ENCODE measurements at regions not wholly inside any gene's neighbourhood (a gene's known extent, or its start where the extent isn't known, plus 50 kb on each side); places are given as distances from the start of the nearest gene placed in this dataset.
A peak's percentile ranks its signal among the peaks of the same experiment; 100 is the strongest.
"Not testable (repeated sequence)": the region's sequence is repeated elsewhere in the genome, so short reads cannot be mapped to it uniquely, and the experiment has no call there.

DNA sequence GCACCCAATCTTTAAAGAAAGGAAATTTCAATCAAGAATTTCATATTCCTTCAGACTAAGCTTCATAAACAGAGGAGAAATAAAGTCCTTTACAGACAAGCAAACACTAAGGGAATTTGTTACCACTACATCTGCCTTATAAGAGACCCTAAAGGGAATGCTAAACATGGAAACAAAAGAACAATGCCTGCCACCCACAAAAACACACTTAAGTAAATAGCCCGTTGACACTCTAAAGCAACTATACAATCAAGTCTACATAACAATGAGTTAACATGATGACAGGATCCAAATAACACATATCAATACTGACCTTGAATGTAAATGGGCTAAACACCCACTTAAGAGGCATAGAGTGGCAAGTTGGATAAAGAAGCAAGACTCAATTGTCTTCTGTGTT, 1056.9 kb upstream of the ATXN8OS start:
- DNase-seq, result peak; percentile 2

DNA sequence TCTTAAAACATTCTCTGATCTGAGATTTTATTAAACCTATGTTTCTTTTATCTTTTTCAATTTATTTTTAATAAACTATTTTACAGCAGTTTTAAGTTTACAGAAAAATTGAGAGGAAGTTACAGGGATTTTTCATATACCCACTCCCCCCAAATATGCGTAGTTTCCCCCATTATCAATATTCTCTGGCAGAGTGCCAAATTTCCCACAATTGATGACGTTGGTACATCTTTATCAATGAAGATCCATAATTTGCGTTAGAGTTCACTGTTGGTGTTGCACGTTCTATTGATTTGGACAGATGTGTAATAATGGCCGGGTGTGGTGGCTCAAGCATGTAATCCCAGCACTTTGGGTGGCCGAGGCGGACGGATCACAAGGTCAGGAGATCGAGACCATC, 1063.0 kb upstream of the ATXN8OS start:
- DNase-seq, result no peak

DNA sequence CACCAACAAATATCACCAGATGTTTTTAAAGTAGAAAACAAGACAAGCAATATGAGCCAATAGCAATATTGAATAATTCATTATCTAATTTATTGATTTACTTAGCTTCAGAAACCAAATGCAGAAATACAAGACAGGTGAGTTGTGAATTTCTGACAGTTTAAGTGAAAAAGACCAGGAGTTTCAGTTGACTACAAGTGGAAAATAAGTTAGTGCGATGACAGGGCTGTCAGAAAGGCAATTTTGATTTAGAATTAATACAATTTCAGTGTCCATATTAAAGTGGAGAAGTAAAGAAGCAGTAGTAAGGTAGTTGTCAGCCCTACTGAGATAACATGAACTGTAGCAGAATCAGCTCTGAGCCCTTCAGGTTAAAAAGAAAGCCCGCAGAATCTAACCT, 1066.7 kb upstream of the ATXN8OS start:
- no peak for DNase-seq

DNA sequence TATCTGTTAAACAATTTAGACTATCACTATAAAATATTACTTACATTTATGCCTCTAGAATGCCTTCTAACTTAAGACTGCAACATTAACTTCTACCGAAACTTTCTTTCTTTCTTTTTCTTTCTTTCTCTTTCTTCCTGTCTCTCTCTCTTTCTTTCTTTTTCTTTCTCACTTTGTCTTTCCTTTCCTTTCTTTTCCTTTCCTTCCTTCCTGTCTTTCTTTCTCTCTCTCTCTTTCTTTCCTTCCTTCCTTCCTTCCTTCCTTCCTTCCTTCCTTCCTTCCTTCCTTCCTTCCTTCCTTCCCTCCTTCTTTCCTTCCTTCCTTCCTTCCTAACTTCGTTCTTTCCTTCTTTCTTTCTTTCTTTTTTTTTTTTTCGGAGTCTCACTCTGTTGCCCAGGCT, 1071.9 kb upstream of the ATXN8OS start:
- no peak for DNase-seq

DNA sequence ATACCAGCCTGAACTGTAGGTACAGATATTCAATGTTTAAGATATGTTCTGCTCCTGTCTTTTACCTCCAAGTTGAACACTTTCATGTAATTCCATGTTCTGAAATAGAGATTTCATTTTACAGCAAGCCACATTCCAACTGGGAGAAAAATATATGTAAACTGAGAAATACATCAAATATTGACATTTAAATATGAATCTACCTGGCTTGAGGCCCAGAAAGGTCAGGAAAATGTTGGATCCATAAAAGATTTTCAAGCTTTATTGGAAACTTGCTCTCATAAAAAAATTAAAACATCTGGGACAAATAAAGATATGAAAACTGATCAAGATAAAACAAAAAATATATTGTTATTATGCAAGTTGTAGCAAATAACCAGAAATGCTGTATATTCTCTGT, 1078.7 kb upstream of the ATXN8OS start:
- no peak for DNase-seq

DNA sequence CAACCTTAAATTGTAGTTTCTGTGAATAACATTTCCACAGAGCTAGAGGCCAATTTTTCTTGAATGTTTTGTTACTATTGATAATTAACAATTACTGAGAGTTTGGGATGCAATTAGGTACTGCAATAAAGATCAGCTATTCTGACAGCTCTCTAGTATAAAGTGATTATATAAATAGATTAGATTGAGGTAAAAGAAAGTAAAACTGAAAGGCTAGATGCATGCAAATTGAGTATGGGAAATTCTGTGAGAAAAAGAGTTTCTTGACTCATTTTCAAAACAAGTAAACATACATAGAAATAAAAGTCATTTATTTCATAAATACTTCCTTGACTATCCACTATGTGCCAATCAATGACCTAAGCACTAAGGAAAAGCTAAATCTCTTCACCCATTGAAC, 1087.5 kb upstream of the ATXN8OS start:
- no peak for DNase-seq

DNA sequence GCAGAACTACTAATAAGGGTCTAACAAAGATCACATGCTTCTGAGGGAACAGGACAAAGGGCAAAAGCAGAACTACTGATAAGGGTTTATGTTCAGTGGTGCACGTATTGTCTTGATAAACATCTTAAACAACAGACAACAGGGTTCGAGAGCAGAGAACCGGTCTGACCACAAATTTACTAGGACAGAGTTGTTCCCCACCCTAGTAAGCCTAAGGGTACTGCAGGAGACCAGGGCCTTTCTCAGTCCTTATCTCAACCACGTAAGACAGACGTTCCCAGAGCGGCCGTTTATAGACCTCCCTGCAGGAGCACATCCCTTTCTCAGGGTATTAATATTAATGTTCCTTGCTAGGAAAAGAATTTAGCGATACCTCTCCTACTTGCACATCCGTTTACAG, 1089.5 kb upstream of the ATXN8OS start:
- DNase-seq, result not testable (repeated sequence)

DNA sequence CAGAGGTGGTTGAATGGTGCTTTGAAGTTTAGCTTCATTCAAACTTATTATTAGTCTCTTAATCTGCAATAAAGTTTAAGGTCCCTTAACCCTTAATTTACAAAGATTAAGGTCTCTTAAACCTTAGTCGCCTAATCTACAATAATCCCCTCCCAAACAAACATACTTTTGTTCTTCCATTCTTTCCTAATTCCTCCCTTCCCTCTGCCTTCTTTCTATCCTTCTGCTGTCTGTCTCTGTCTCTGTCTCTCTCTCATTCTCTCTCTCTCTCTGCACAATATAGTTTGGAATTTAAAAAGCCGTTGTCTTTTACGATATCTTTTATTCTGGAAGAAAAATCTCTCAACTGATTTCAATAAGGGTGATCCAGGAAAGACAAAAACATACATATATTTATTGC, 1096.8 kb upstream of the ATXN8OS start:
- DNase-seq, result no peak

DNA sequence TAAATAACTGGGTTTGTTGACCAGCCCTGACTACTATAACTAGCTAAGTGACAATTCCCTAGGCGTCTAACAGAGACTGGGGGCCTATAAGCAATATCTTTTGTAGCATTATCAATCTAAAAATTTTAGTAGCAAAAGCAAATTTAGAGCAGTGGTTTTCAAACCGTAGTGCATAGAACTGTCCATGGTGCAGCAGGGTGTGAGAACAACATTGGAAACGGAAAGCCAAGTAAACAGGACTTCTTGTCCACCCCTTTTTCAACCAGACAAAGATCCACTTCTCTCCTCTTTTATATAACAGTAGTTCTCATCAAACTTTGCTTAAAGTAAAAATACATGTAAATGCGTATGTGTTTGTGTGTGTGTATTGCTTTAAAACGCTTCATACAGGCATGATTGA, 1099.1 kb upstream of the ATXN8OS start:
- DNase-seq, result no peak

DNA sequence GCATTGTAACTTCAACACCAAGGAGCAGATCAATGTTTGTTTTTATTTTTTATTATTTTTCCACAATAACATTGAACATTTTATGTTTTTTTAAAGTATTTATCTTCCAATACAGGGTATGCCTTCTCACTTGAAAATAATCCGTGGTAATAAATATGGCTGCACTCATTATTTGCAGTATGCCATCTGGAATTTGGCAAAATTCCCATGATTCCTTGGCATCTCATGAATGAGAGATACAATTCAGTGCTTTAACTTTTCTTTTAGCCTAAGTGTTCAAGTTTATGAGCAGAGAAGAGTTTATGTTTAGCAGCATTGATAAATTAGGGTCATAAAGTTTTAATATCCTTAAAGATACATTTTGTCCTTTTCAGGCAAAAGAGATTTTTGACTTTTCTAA, 1109.6 kb upstream of the ATXN8OS start:
- DNase-seq, result no peak

DNA sequence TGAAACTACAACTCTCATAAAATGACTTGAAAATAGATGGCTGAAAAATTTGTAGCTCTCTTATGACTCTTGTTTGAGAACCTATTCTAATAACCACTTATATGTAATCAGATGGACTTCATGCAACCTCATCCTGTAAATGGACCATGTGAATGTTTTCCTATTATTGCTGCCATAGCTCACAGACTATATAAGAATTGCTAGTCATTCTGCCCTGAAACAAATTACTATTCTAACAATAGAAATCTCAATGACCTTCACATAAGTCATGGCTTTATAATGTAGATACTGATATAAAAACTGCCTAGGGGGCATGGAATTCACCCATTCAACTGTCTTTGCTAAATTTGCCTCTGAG, 1111.0 kb upstream of the ATXN8OS start:
- no peak for DNase-seq

DNA sequence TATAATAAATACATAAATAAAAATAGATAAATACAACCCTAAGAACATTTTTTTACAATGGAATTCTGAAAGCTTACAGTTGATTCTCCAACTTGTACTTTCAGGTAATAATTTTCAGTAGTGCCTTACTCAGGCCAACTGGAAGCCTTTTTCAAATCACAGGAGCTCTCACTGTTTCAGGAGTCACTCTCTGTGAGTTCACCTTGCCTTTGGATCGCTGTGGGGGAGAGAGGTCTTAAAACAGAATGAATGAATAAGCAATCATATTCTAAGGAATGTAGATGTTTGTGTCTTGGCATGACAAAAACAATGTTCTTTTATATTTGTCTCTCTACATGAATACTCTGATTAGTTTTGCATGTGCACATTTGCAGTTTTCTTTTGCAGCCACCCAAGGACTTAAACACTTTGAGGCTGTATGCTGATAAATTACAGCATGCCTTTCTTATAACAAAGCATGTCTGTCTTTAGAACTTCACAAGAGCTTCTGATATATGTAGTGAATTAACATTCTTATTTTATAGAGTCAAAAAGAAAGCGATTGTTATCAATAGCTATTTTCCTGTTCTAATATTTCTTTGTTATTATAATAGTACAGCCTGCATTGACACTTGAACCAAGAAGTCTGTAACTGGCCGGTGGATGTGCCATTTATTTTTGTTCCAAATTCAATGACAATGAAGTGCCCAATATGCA, 1111.5 kb upstream of the ATXN8OS start:
- DNase-seq, result no peak

DNA sequence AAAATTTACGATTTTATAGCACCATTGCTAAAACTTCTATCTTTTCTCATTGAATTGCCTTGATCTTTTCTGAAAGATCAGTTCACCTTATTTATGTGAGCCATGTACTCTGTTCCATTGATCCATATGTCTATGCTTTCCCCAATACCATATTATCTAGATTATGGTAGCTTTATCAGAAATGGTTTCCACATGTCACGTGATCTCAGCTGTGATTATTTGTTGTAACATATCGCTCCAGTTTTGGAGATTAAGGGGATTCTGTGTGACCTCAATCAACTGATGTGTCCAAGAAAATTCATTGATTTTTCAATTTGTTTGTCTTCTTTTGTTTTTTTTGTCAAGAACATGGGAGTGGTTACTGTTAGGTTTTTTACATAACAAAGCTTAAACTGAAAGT, 1114.5 kb upstream of the ATXN8OS start:
- no peak for DNase-seq

DNA sequence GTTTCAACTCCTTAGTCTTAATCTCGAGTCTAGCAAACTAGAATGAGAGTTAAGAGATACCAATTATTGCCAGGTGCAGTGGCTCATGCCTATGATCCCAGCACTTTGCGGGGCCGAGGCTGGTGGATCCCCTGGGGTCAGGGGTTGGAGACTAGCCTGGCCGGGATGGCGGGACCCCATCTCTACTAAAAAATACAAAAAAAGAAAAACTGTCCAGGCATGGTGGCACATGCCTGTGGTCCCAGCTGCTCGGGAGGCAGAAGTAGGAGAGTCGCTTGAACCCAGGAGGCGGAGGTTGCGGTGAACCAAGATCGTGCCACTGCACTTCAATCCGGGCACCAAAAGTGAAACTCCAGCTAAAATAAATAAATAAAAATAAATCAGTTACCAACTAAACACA, 1119.5 kb upstream of the ATXN8OS start:
- no peak for DNase-seq

DNA sequence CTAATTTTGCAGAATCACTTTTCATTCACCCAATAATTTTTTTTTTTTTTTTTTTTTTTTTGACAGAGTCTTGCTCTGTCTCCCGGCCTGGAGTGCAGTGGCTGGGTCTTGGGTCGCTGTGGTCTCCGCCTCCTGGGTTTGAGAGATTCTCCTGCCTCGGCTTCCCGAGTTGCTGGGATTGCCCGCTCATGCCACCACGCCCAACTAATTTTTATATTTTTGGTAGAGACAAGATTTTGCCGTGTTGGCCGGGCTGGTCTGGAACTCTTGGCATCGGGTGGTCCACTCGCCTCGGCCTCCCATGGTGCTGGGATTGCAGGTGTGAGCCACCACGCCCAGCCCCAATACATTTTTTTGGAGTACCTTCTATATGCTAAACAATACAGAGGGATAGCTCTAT, 1120.0 kb upstream of the ATXN8OS start:
- DNase-seq, result no peak

DNA sequence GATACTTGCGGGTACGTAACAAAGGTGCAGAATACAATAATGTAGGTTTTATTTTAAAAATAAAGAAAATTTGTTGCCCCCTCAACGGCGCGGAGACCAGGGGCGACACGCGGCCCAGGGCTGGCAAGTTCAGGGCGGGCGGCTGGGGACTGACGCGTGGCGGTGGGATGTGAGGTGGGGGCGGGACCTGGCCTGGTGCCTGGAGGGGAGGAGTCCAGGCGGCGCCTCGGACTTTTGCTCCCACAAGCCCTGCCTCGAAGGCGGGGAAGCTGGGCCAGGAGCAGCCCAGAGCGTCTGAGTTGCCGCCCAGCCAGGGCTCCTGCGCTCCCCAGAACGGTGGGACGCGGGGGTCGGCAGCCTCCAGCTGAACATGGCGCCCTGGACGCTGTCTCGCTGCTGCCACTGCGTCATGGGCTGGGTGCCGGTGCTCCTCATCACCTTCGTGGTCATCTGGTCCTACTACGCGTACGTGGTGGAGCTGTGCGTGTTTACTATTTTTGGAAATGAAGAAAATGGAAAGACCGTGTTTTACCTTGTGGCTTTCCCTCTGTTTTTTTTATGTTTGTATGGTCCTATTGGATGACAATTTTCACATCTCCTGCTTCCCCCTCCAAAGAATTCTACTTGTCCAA, 1122.8 kb upstream of the ATXN8OS start:
- no peak for DNase-seq

DNA sequence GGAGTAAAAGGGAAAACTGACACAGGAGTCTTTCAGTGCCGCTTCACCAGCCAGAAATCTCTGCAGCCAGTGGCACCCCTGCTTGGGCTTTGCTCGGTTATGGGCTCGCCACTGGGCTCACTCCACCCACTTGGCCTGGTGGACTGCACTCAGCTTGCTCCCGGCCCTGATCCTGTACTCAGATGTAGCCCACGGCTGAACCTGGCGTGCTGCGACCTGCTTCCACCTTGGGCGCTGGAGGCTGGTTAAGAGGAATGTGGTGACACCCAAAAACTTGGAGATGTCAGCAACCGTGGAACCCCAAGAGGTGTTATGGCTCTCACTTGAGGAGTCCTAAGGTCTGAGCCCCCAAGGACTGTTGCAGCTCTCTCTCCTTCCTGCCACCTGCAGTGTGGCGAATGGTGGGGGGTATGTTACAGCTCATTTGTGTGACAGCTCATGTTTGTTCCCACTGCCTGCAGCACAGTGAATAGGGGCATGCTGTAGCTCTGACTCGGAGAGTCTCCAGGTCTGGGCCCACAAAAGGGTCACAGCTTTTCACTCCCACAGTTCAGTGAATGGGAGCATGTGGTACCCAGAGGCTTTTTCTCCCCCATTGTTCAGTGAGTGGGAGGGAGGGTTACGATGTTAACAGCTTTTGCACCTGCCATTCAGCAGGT, 1124.5 kb upstream of the ATXN8OS start:
- DNase-seq, result no peak

DNA sequence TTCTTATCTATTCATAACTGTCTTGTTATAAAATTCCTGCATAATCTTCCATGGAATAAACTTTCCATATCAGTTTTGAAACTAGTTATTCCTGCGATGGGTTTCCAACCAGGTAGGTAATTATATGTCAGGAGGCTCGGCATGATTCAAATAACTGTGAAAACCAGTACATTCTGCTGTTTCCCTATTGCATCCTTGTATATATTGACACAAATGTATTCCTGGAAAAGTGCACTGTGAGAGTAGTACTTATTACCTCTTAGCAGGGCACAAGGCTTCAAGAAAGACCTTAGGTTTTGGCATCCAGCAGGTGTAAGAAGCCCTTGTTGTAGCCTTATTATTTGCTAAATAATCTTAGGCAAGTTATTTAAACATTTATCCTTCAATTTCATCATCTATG, 1131.3 kb upstream of the ATXN8OS start:
- DNase-seq, result no peak

DNA sequence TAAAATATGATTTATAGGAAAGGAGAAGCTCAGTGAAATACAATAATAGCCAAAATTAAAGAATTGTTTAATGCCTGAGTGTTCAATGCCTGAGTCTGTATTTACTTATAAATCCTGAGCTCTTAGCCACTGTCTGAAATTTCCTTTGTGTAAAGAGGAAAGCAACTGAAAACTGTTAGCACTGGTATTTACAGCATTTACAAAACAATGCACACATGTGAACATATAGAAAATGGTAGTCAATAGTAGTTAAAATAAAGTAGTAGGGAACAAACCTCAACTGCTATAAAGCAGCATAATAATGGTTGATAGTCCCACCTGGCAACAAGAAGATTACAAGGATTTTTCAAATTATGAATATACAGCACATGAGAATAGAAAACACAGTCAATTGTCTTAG, 1137.1 kb upstream of the ATXN8OS start:
- no peak for DNase-seq

DNA sequence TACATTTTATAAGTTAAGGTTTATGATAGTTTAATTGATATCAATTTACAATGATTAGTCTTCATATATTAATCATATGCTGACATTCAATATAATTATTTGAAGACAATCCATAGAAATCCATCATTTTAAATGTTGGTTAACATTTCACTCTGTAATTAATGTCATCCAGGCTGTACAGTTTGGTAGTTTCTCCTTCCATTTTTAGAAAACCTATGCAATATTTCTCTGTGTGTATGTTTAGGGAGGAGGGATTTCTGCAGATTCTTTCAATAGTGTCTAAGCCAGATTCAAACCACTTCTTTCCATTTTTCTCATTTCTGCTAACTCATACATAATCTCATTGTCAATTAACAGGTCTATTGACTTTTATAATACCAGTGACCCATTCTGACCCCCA, 1159.0 kb upstream of the ATXN8OS start:
- no peak for DNase-seq

DNA sequence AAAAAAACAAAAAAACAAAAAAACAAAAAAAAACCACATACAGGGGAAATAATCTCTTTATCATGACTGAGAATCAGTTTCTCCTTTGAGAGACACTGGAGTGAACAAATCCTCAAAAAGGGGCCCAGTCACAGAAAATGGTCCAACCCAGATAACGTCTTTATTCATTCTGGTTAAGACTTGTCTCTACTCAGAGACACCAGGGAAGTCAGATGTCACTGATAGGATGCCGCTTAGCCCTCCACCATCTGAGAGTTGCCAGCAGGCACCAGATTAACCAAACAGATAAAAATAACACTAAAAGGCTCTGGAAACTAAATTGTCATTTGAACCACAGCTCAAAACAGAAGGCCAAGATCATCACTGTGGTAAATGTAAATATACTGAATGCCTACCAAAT, 1163.4 kb upstream of the ATXN8OS start:
- no peak for DNase-seq

DNA sequence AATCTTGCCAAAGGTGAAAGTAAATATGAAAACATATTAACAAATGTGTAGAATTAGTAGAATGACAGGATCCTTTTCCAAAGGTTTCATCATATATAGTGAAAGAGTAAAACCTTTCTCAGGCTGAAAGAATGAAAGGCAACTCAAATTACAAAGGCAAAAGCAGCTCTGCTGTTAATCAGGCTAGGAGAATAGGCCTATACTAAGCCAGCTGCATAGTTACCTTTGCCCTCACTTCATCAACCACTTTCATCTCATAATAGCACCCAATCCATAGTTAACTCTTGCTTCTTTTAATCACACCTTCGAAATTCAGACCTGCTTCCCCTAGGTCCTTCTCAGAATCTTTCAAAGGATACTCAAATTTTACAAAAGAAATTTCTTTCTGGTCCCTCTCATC, 1167.6 kb upstream of the ATXN8OS start:
- DNase-seq, result no peak

DNA sequence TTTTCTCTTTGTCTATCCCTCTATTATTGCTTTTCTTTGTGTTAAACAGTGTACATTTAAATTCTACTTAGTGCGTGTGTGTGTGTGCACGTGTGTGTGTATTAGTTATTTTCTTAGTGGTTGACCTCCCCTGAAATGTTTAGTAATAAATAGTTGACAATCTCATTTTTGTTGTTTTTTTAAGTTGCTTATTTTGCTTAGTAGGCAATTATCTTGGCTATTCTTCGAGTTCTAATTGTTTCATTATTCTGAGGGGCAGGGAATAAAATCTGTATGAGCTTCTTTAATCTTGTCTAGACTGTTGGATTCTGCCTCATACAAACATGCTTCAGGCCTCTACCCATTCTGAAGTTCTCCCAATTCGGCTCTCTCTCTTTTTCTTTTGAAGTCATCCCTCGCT, 1169.0 kb upstream of the ATXN8OS start:
- no peak for DNase-seq

DNA sequence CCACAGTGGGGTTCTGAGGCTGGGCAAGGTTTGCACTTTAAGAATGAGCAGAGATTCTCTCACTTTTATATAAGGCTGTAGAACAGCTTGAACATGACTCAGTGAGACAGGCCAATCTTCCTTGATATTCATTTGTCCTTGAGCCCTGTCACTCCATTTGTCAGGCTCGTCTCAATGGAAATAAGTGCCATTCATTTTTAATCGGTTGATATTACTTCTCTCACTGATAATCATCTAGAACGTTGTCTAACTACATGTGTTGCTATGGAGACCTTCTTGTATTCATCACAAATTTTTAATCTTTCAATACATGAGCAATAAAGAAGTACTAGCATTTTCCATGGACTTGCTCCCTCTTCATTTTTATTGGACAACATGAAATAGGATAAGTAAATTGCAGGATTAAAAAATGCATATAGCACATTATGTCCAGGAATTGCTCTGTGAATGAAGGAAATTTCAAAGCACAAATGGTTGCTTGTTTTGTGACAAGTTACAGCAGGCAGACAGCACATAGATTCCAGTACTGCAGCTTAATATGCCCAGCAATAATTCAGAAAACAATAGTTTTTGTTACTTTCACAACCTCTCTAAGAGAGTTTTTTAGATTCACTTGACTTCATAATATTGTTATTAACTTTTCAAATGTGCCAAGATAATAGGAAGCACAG, 1178.4 kb upstream of the ATXN8OS start:
- DNase-seq, result no peak

All from NCI-H345 (cell line).